CD4-positive, alpha-beta T cell treated with Interleukin-6 at 100 ng/mL for 8 hours (primary cell): ENCODE measurements at regions not wholly inside any gene's neighbourhood (a gene's known extent, or its start where the extent isn't known, plus 50 kb on each side); places are given as distances from the start of the nearest gene placed in this dataset.
"Not testable (repeated sequence)": the region's sequence is repeated elsewhere in the genome, so short reads cannot be mapped to it uniquely, and the experiment has no call there.

Experiments
- DNase-seq: peaks from one replicate; pipeline ENCODE4 v3.0.0-alpha.2; 2020; ENCODE audit warnings: mixed read lengths, low spot score

- no peak for DNase-seq
Measured at GRCh38 chr2:186181625-186182024, 304.4 kb upstream of the ZC3H15 start.

- not testable (repeated sequence) for DNase-seq
Measured at GRCh38 chr2:186182366-186182765, 303.7 kb upstream of the ZC3H15 start.

GRCh38 chr2:186183406-186183805, 302.7 kb upstream of the ZC3H15 start:
- DNase-seq, result no peak

- DNase-seq, result no peak
Measured at GRCh38 chr2:186187854-186188253, 298.2 kb upstream of the ZC3H15 start.

GRCh38 chr2:186189816-186190215, 296.2 kb upstream of the ZC3H15 start:
- DNase-seq, result no peak

GRCh38 chr2:186195696-186196095, 290.4 kb upstream of the ZC3H15 start:
- no peak for DNase-seq

GRCh38 chr2:186197955-186198354, 288.1 kb upstream of the ZC3H15 start:
- DNase-seq, result no peak

- no peak for DNase-seq
Measured at GRCh38 chr2:186199029-186199428, 287.0 kb upstream of the ZC3H15 start.

- no peak for DNase-seq
Measured at GRCh38 chr2:186201371-186201770, 284.7 kb upstream of the ZC3H15 start.

GRCh38 chr2:186205254-186205911, 280.7 kb upstream of the ZC3H15 start:
- DNase-seq, result no peak

GRCh38 chr2:186209532-186209931, 276.5 kb upstream of the ZC3H15 start:
- DNase-seq, result no peak

- DNase-seq, result no peak
Measured at GRCh38 chr2:186220409-186220808, 265.7 kb upstream of the ZC3H15 start.

- no peak for DNase-seq
Measured at GRCh38 chr2:186229265-186229664, 256.8 kb upstream of the ZC3H15 start.

- DNase-seq, result no peak
Measured at GRCh38 chr2:186241874-186242273, 244.2 kb upstream of the ZC3H15 start.

- DNase-seq, result no peak
Measured at GRCh38 chr2:186254759-186255158, 231.3 kb upstream of the ZC3H15 start.

GRCh38 chr2:186255823-186256222, 230.2 kb upstream of the ZC3H15 start:
- no peak for DNase-seq

- no peak for DNase-seq
Measured at GRCh38 chr2:186256540-186256939, 229.5 kb upstream of the ZC3H15 start.

GRCh38 chr2:186263673-186264250, 222.3 kb upstream of the ZC3H15 start:
- no peak for DNase-seq

GRCh38 chr2:186269536-186269935, 216.5 kb upstream of the ZC3H15 start:
- DNase-seq, result no peak

- DNase-seq, result no peak
Measured at GRCh38 chr2:186273953-186274352, 212.1 kb upstream of the ZC3H15 start.

GRCh38 chr2:186274936-186275575, 211.0 kb upstream of the ZC3H15 start:
- no peak for DNase-seq

- no peak for DNase-seq
Measured at GRCh38 chr2:186276909-186277308, 209.2 kb upstream of the ZC3H15 start.

GRCh38 chr2:186281726-186282125, 204.3 kb upstream of the ZC3H15 start:
- DNase-seq, result no peak
